Activated CD4-positive, alpha-beta memory T cell treated with anti-CD3 and anti-CD28 coated beads, Interleukin-2, amount 10 ng/mL, durations not matched to agents 7 days and 5 days (primary cell): ENCODE measurements at regions not wholly inside any gene's neighbourhood (a gene's known extent, or its start where the extent isn't known, plus 50 kb on each side); places are given as distances from the start of the nearest gene placed in this dataset.

Experiments
- CTCF ChIA-PET: fragments of 350-600 bp; sonication (Branson Sonifier 250); formaldehyde crosslinking; loops from one replicate; lab custom pipeline; 2021; ENCODE audit warnings: antibody characterized with exemption, inconsistent platforms; lab: Charles Lee
- POLR2A ChIA-PET: fragments of 350-600 bp; sonication (Branson Sonifier 250); formaldehyde crosslinking; loops from one replicate; lab custom pipeline; 2021; ENCODE audit warnings: antibody characterized with exemption; lab: Charles Lee
- DNase-seq: peaks from one replicate; pipeline ENCODE4 v3.0.0-alpha.2; 2020
- H3K27ac Mint-ChIP-seq: one replicate; pipeline ENCODE4 v1.8.0; 2021; ENCODE audit warnings: mild to moderate bottlenecking, mixed read lengths
- H3K27me3 Mint-ChIP-seq: one replicate; pipeline ENCODE4 v1.8.0; 2021; ENCODE audit warnings: mixed read lengths
- H3K36me3 Mint-ChIP-seq: one replicate; pipeline ENCODE4 v1.8.0; 2021; ENCODE audit warnings: low read depth, mixed read lengths
- H3K4me1 Mint-ChIP-seq: one replicate; pipeline ENCODE4 v1.8.0; 2021; ENCODE audit warnings: mixed read lengths
- H3K4me3 Mint-ChIP-seq: one replicate; pipeline ENCODE4 v1.8.0; 2021; ENCODE audit warnings: mild to moderate bottlenecking, mixed read lengths
- H3K9me3 Mint-ChIP-seq: one replicate; pipeline ENCODE4 v1.8.0; 2021; ENCODE audit warnings: mixed read lengths

DNA sequence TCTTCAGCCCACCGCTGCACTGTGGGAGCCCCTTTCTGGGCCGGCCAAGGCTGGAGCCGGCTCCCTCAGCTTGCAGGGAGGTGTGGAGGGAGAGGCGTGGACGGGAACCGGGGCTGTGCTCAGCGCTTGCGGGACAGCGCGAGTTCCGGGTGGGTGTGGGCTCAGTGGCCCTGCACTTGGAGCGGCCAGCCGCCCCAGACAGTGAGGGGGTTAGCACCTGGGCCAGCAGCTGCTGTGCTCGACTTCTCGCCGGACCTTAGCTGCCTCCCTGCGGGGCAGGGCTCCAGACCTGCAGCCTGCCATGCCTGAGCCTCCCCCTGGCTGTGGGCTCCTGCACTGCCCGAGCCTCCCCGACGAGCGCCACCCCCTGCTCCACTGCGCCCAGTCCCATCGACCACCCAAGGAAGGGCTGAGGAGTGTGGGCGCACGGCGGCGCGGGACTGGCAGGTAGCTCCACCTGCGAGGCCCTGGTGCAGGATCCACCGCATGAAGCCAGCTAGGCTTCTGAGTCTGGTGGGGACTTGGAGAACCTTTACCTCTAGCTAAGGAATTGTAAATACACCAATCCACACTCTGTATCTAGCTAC, 92.9 kb upstream of the MAST4 start:
- no peaks in the 10 kb centered on the region for H3K27me3 Mint-ChIP-seq
- no peaks in the 10 kb centered on the region for H3K4me1 Mint-ChIP-seq
- POLR2A ChIA-PET, result no interaction called here
- CTCF ChIA-PET, result no interaction called here
- H3K27ac Mint-ChIP-seq, result no peak overlapping the region
- H3K4me3 Mint-ChIP-seq, result no peak overlapping the region
- DNase-seq, result no peak
- no peaks in the 10 kb centered on the region for H3K9me3 Mint-ChIP-seq
- H3K36me3 Mint-ChIP-seq, result no peaks in the 10 kb centered on the region

DNA sequence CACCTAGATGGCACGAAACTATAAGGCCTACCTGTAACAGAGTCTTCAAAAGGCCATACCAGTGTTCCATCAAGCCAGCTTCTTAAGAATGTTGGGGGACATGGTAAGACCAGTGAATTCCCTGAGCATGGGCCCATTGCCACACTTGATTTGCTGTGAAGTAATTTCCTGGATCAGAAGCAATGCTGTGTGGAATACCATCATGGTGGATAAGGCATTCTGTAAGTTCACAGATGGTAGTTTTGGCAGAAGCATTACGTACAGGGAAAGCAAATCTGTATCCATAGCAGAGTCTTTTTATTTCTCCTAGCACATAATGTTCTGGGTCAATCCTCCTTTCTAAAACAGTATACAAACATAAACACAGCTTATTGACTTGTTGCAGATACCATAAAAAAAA, 89.1 kb upstream of the MAST4 start:
- CTCF ChIA-PET, result no interaction called here
- POLR2A ChIA-PET, result no interaction called here
- Mint-ChIP-seq H3K36me3 (no peaks in the 10 kb centered on the region), H3K27me3 (peaks cover 2% of the 10 kb centered on the region), H3K4me3 (no peak overlapping the region), H3K27ac (no peak overlapping the region), H3K9me3 (no peaks in the 10 kb centered on the region), H3K4me1 (no peaks in the 10 kb centered on the region)
- DNase-seq, result no peak

DNA sequence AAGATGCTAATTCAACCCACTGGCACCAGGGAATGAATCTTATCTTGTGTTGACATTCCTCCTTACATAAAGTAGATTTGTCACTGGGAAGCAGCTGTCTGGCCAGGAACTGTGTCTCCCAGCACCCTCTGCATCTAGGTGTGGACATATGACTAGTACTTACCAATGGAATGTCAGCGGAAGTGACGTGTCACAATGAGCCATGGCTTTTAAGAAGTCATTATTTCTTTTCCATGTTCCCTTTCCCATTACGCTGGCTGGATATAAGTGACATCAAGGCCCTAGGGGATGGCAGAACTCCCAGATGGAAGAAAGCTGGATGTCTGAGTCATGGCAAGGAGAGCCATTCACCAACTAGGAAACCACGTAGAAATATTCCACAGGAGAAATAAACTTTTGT, 84.7 kb upstream of the MAST4 start:
- ChIA-PET POLR2A (no interaction called here), CTCF (interaction anchor here (1.4 kb wide), 1 partner anchor 13 kb away, joined by 3 read pairs; no protein-coding TSS in a partner anchor)
- peaks cover 6% of the 10 kb centered on the region for H3K27me3 Mint-ChIP-seq

DNA sequence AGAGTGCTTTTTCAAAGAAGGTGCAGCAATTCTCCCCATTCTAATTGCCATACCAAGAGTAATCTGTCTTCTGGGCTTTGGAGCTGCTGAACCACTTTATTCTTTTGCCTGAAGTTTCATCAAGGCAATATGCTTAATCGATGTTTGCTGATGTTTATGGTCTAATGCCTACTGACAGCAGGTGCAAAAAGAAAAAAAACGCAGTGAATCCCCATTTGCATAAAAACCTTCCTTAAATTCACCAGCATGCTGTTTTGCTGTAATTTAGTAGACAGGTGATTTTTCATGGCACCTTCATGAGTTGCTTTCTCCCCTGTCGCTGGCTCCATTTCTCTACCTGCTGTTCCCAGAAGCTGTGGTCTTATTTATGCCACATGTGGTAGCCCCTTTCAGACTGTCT, 83.1 kb upstream of the MAST4 start:
- CTCF ChIA-PET, result interaction anchor here (1.4 kb wide), 1 partner anchor 15 kb away, joined by 3 read pairs; no protein-coding TSS in a partner anchor
- Mint-ChIP-seq H3K4me1 (no peaks in the 10 kb centered on the region), H3K9me3 (no peaks in the 10 kb centered on the region), H3K27me3 (peaks cover 6% of the 10 kb centered on the region), H3K27ac (no peak overlapping the region), H3K4me3 (no peak overlapping the region), H3K36me3 (no peaks in the 10 kb centered on the region)
- no peak for DNase-seq
- POLR2A ChIA-PET, result no interaction called here

More for the DNA sequence above, 84.7 kb upstream of the MAST4 start:
- Mint-ChIP-seq H3K9me3 (no peaks in the 10 kb centered on the region), H3K36me3 (no peaks in the 10 kb centered on the region), H3K4me3 (no peak overlapping the region), H3K4me1 (no peaks in the 10 kb centered on the region), H3K27ac (no peak overlapping the region)
- no peak for DNase-seq

DNA sequence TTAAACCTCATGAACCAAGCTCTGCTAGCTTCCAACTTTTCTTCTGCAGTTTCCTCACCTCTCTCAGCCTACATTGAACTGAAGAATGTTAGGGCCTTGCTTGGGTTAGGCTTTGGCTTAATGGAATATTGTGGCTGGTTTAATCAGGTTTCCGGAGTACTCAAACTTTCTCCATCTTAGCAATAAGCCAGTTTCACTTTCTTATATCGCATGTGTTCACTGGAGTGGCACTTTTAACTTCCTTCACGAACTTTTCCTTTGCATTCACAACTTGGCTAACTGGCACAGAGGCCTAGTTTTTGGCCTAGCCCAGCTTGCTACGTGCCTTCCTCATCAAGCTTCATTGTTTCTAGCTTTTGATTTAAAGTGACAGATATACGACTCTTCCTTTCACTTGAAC, 81.0 kb upstream of the MAST4 start:
- H3K36me3 Mint-ChIP-seq, result no peaks in the 10 kb centered on the region
- peaks cover 4% of the 10 kb centered on the region for H3K27me3 Mint-ChIP-seq
- H3K27ac Mint-ChIP-seq, result no peak overlapping the region
- ChIA-PET CTCF (interaction anchor here (0.9 kb wide), 1 partner anchor 209 kb away, joined by 3 read pairs; no protein-coding TSS in a partner anchor), POLR2A (no interaction called here)
- H3K4me1 Mint-ChIP-seq, result no peaks in the 10 kb centered on the region
- no peak for DNase-seq
- H3K4me3 Mint-ChIP-seq, result no peak overlapping the region
- H3K9me3 Mint-ChIP-seq, result no peaks in the 10 kb centered on the region

DNA sequence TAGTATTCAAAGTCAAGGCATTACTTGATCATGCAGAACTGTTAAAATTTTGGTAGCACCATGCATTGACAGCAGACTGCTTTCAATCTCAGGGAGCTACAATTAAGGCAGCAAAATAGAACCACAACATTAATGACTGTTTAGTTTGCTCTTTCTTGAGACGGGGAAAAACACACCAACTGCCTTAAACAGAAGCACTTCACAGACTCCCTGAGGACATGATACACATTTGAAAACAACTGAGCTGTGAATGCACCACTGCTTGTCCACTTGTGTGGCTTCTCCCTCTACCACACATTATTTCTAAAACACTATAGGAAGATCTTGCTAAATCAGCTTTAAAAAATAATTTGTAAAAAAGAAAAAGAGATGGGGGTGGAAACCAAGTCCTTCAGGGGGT, 79.6 kb upstream of the MAST4 start:
- peaks cover 4% of the 10 kb centered on the region for H3K27me3 Mint-ChIP-seq
- no peaks in the 10 kb centered on the region for H3K4me1 Mint-ChIP-seq
- ChIA-PET POLR2A (no interaction called here), CTCF (no interaction called here)
- peaks cover 4% of the 10 kb centered on the region for H3K9me3 Mint-ChIP-seq
- H3K27ac Mint-ChIP-seq, result no peak overlapping the region
- H3K36me3 Mint-ChIP-seq, result no peaks in the 10 kb centered on the region
- no peak for DNase-seq
- no peak overlapping the region for H3K4me3 Mint-ChIP-seq

DNA sequence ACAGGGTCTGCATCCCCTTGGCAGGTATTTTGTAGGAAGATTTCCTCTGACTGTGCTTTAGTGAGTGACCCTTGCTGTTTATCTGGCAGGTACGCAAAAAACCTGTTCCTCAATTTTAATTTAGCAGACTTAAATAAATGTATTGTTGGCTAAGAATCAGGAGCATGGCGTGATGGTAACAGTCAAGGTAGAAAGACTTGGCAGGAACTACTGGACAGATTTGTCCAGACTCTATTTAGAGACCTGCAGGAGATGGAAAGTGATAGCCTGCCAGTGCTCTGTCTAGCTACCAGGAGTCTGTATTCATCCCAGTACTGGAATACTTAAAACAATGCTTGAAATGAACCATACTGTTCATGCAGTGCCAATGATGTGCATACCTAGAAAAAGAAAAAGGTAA, 78.8 kb upstream of the MAST4 start:
- no peaks in the 10 kb centered on the region for H3K36me3 Mint-ChIP-seq
- CTCF ChIA-PET, result no interaction called here
- DNase-seq, result no peak
- peaks cover 4% of the 10 kb centered on the region for H3K9me3 Mint-ChIP-seq
- POLR2A ChIA-PET, result no interaction called here
- H3K27me3 Mint-ChIP-seq, result peaks cover 4% of the 10 kb centered on the region
- no peak overlapping the region for H3K27ac Mint-ChIP-seq
- H3K4me3 Mint-ChIP-seq, result no peak overlapping the region
- H3K4me1 Mint-ChIP-seq, result no peaks in the 10 kb centered on the region

DNA sequence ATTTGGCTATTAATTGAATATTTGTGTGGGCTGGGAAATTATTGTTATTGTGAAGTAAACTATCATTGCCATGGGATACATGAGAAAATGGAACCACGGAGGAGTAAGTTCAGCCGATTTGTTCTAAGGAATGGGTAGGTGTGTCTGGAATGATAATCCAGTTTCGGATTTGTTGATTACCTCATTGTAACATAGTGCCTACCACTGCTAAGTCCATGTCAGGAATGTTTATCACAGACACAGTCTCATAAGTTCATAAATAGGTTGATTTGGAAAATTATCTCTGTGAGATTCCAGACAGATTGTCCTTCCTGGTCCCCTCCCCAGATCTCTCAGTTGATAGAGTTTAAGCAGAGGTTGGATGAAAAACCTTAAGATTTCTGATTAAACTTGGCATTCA, 78.1 kb upstream of the MAST4 start:
- CTCF ChIA-PET, result no interaction called here

DNA sequence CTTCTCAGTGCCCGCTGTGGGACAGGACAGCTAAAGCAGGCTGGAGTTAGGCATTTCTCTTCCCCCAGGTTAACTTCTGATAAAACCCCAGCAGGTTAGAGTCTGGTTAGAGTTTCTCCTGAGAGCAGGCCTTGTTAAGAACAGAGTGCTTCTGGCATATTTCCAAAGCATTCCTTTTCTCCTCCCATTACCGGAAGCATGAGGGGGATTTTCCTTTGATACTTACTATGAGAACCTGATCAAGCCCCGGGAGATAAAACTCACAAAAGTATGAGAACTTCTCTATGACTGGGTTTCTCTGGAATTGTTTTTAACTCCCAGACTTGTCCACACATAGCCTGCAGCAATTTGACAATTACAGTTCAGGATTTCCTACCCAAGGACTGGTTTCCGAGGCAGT, 77.4 kb upstream of the MAST4 start:
- POLR2A ChIA-PET, result no interaction called here
- Mint-ChIP-seq H3K4me3 (no peak overlapping the region), H3K4me1 (no peaks in the 10 kb centered on the region), H3K9me3 (peaks cover 4% of the 10 kb centered on the region), H3K27ac (no peak overlapping the region), H3K36me3 (no peaks in the 10 kb centered on the region), H3K27me3 (peaks cover 6% of the 10 kb centered on the region)
- no peak for DNase-seq
- CTCF ChIA-PET, result no interaction called here

More for the DNA sequence above, 78.1 kb upstream of the MAST4 start:
- no peak overlapping the region for H3K27ac Mint-ChIP-seq
- no peaks in the 10 kb centered on the region for H3K36me3 Mint-ChIP-seq
- no peak overlapping the region for H3K4me3 Mint-ChIP-seq
- no peaks in the 10 kb centered on the region for H3K4me1 Mint-ChIP-seq
- peaks cover 4% of the 10 kb centered on the region for H3K9me3 Mint-ChIP-seq
- POLR2A ChIA-PET, result no interaction called here
- DNase-seq, result no peak
- H3K27me3 Mint-ChIP-seq, result peaks cover 4% of the 10 kb centered on the region

DNA sequence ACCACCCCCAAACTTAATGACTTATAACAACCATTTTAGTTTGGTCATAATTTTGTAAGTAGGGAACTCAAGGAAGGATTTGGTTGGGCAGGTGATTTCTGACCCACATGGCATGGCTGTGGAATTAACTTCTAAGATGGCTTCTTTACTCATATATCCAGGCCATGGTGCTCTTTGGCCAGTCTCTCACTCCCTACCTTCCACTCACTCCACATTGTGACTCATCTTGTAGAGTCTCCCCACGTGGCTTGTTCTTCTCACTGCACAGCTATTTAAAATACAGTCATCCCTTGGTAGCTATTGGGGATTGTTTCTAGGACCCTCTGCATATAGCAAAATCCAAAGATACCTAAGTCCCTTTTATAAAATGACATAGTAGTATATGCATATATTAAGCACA, 76.6 kb upstream of the MAST4 start:
- no peaks in the 10 kb centered on the region for H3K36me3 Mint-ChIP-seq
- ChIA-PET POLR2A (no interaction called here), CTCF (no interaction called here)
- no peaks in the 10 kb centered on the region for H3K4me1 Mint-ChIP-seq
- DNase-seq, result no peak
- peaks cover 2% of the 10 kb centered on the region for H3K27me3 Mint-ChIP-seq
- no peak overlapping the region for H3K4me3 Mint-ChIP-seq
- no peak overlapping the region for H3K27ac Mint-ChIP-seq
- H3K9me3 Mint-ChIP-seq, result peaks cover 4% of the 10 kb centered on the region

DNA sequence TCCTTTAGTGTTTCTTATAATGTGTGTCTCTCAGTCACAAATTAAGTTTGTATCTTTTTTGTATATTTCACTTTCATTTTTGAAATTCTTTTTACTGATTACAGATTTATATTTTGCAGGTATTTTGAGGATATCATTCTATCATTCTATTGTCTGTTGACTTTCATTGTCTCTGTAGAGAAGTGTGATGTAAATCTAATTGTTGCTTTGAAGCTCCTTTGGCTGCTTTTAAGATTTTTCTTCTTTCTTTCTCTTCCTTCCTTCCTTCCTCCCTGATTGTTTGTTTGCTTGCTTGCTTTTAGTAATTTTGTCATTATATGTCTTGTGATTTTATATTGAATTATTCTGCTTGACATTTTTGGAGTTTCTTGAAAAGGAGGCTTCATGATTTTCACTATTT, 75.3 kb upstream of the MAST4 start:
- Mint-ChIP-seq H3K4me1 (no peaks in the 10 kb centered on the region), H3K36me3 (no peaks in the 10 kb centered on the region), H3K27me3 (peaks cover 2% of the 10 kb centered on the region), H3K4me3 (no peak overlapping the region), H3K27ac (no peak overlapping the region), H3K9me3 (peaks cover 4% of the 10 kb centered on the region)
- CTCF ChIA-PET, result no interaction called here
- POLR2A ChIA-PET, result no interaction called here
- no peak for DNase-seq

DNA sequence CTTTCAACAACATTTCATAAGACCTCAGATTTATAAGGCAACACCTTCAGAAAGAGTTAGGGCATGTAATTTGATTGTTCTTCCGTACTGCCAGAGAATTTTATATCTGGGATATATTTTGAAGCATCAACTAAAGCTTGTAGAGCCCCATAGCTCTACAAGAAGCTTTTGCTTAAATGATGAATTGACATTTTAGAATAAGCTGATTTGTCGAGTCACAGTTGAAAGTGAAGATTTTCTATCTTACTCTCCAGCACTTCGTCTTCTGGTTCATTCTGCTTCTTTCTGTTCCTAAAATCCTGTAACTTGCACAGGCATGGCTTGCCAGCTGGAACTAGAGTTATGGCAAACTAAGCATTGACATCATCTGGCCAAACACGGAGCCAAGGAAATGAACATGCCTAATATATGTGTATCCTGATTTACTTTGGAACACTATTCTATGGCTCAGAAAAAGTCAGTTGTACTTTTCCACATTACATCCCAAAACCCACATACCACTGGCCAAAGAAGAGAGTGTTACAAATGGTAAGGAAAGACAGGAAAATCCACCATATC, 68.6 kb upstream of the MAST4 start:
- no peak for DNase-seq
- H3K36me3 Mint-ChIP-seq, result no peaks in the 10 kb centered on the region
- H3K4me1 Mint-ChIP-seq, result no peaks in the 10 kb centered on the region
- ChIA-PET CTCF (no interaction called here), POLR2A (no interaction called here)
- H3K27ac Mint-ChIP-seq, result no peak overlapping the region
- H3K4me3 Mint-ChIP-seq, result no peak overlapping the region
- peaks cover 17% of the 10 kb centered on the region for H3K27me3 Mint-ChIP-seq
- no peaks in the 10 kb centered on the region for H3K9me3 Mint-ChIP-seq

DNA sequence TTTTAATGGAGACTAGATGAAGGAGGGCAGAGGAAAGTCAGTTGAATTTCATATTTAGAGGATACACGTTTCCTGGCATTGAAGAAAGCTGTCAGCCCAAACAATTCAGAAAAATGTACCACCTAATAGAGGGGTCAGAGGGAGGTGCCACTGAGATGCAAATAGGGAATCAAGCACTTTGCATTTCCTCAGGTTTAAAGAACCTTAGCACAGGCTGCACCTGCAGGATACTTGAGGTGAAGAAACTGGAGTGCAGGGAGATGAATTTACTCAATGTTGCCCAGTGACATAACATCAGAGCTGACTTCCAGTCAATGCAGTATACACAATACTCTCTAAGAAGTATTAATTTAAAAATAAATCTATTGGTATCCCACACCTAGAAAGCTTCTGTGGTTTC, 67.0 kb upstream of the MAST4 start:
- DNase-seq, result no peak
- H3K4me1 Mint-ChIP-seq, result no peaks in the 10 kb centered on the region
- H3K4me3 Mint-ChIP-seq, result no peak overlapping the region
- ChIA-PET POLR2A (no interaction called here), CTCF (no interaction called here)
- no peaks in the 10 kb centered on the region for H3K36me3 Mint-ChIP-seq
- H3K27me3 Mint-ChIP-seq, result peaks cover 22% of the 10 kb centered on the region
- H3K27ac Mint-ChIP-seq, result no peak overlapping the region
- no peaks in the 10 kb centered on the region for H3K9me3 Mint-ChIP-seq

DNA sequence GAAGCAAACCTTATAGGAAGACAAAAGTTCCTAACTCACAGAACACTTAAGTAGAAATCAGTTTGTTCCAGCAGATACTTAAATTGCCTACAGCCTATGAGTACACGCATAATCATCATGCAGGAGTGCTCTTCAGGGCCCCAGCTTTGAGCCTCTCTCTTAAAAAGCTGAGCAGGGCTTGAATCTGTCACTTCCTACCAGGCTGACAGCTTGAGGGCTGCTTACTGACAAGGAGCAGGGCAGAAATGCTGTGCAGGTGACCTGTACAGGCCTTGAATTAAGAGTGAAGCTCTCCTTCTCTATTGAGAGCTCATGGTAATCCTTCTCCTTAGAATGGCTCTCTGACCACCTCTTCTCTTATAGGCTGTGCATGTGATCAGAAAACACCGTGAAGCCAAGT, 66.5 kb upstream of the MAST4 start:
- Mint-ChIP-seq H3K4me1 (no peaks in the 10 kb centered on the region), H3K27me3 (peaks cover 22% of the 10 kb centered on the region), H3K27ac (no peak overlapping the region), H3K4me3 (no peak overlapping the region), H3K9me3 (no peaks in the 10 kb centered on the region), H3K36me3 (no peaks in the 10 kb centered on the region)
- ChIA-PET CTCF (no interaction called here), POLR2A (no interaction called here)
- no peak for DNase-seq
